ENCODE measurements at regions not wholly inside any gene's neighbourhood (a gene's known extent, or its start where the extent isn't known, plus 50 kb on each side); places are given as distances from the start of the nearest gene placed in this dataset.
A peak's percentile ranks its signal among the peaks of the same experiment; 100 is the strongest.

GRCh38 chr5:172574871-172575223 is 66.2 kb upstream of the NEURL1B start:
- H3K4me2 ChIP-seq (ENCODE audit: insufficient read depth, low read length, poor library complexity, severe bottlenecking), result no peak overlapping the region
- H3K9ac ChIP-seq (ENCODE audit: low read depth, low read length, poor library complexity), result no peak overlapping the region
- no peak overlapping the region for H3K27ac ChIP-seq (replicated peaks; ENCODE audit: low read length)
- DNase-seq (ENCODE audit: low spot score), result no peak
- peak overlapping the region; percentile 29 for H3K18ac ChIP-seq (ENCODE audit: low read length)
- H3K14ac ChIP-seq (ENCODE audit: low read length), result no peak overlapping the region
- H3K4ac ChIP-seq (ENCODE audit: low read length), result no peak overlapping the region
- no peak overlapping the region for H4K8ac ChIP-seq (ENCODE audit: low read depth, low read length)
- no peak overlapping the region for H2BK120ac ChIP-seq (ENCODE audit: low read depth, low read length)
- H2BK15ac ChIP-seq (ENCODE audit: low read length), result peak overlapping the region; percentile 30
- no peak overlapping the region for H2BK12ac ChIP-seq (ENCODE audit: low read length)
- peaks cover 29 to 34% of the 10 kb centered on the region in 2 donors for H3K4me1 ChIP-seq (ENCODE audit: control insufficient read depth in 2 of 2, insufficient read depth in 1 of 2, low read depth in 1 of 2, low read length in 2 of 2)
- no peak overlapping the region for H4K91ac ChIP-seq (ENCODE audit: low read depth, low read length, poor library complexity)
- no peak overlapping the region for H3K23ac ChIP-seq (ENCODE audit: low read depth, low read length, poor library complexity)
- peaks cover 0 to 2% of the 10 kb centered on the region in 2 donors for H3K9me3 ChIP-seq (replicated peaks in 1 of 2; ENCODE audit: control insufficient read depth in 2 of 2, insufficient read depth in 1 of 2, low read depth in 1 of 2, low read length in 2 of 2)
- H2BK5ac ChIP-seq (ENCODE audit: low read length), result peak overlapping the region; percentile 43
- no CpG with 5 or more reads among the region's 3 CpGs for WGBS, 2 donors (ENCODE audit: extremely low coverage in 2 of 2, insufficient read length in 2 of 2, insufficient replicate concordance in 1 of 2)
- H3K79me1 ChIP-seq (ENCODE audit: low read depth, low read length), result no peaks in the 10 kb centered on the region
- peaks cover 0 to 21% (median 0%) of the 10 kb centered on the region in 3 experiments for H3K27me3 ChIP-seq (ENCODE audit: control insufficient read depth in 3 of 3, insufficient read depth in 3 of 3, low read depth in 1 of 3, low read length in 3 of 3)
- H3K36me3 ChIP-seq (replicated peaks in 1 of 2; ENCODE audit: control insufficient read depth in 2 of 2, insufficient read depth in 2 of 2, low read length in 2 of 2), result no peaks in the 10 kb centered on the region
- peak overlapping the region; percentile 20 for H2AK5ac ChIP-seq (ENCODE audit: low read depth, low read length)
- H3K4me3 ChIP-seq (ENCODE audit: low read length in 2 of 2), result no peak overlapping the region
- peak overlapping the region; percentile 62 for H2AFZ ChIP-seq (ENCODE audit: low read length)

- H2BK5ac ChIP-seq (ENCODE audit: low read length), result peak overlapping the region; percentile 63
- DNase-seq (ENCODE audit: low spot score), result no peak
- H2BK15ac ChIP-seq (ENCODE audit: low read length), result no peak overlapping the region
- H3K9ac ChIP-seq (ENCODE audit: low read depth, low read length, poor library complexity), result no peak overlapping the region
- no peak overlapping the region for H3K14ac ChIP-seq (ENCODE audit: low read length)
- no peak overlapping the region for H2BK12ac ChIP-seq (ENCODE audit: low read length)
- H3K4me2 ChIP-seq (ENCODE audit: insufficient read depth, low read length, poor library complexity, severe bottlenecking), result no peak overlapping the region
- peak overlapping the region; percentile 59 for H2AK5ac ChIP-seq (ENCODE audit: low read depth, low read length)
- H3K23ac ChIP-seq (ENCODE audit: low read depth, low read length, poor library complexity), result no peak overlapping the region
- H3K4ac ChIP-seq (ENCODE audit: low read length), result no peak overlapping the region
- H4K8ac ChIP-seq (ENCODE audit: low read depth, low read length), result no peak overlapping the region
- no peak overlapping the region for H3K4me3 ChIP-seq (ENCODE audit: low read length in 2 of 2)
- peak overlapping the region; percentile 62 for H2AFZ ChIP-seq (ENCODE audit: low read length)
- H3K27me3 ChIP-seq (ENCODE audit: control insufficient read depth in 3 of 3, insufficient read depth in 3 of 3, low read depth in 1 of 3, low read length in 3 of 3), result peaks cover 0 to 21% (median 0%) of the 10 kb centered on the region in 3 experiments
- H4K91ac ChIP-seq (ENCODE audit: low read depth, low read length, poor library complexity), result no peak overlapping the region
- peak overlapping the region; percentile 83 for H3K18ac ChIP-seq (ENCODE audit: low read length)
- peaks cover 35 to 36% of the 10 kb centered on the region in 2 donors for H3K4me1 ChIP-seq (ENCODE audit: control insufficient read depth in 2 of 2, insufficient read depth in 1 of 2, low read depth in 1 of 2, low read length in 2 of 2)
- H3K79me1 ChIP-seq (ENCODE audit: low read depth, low read length), result no peaks in the 10 kb centered on the region
- H2BK120ac ChIP-seq (ENCODE audit: low read depth, low read length), result no peak overlapping the region
- H3K9me3 ChIP-seq (replicated peaks in 1 of 2; ENCODE audit: control insufficient read depth in 2 of 2, insufficient read depth in 1 of 2, low read depth in 1 of 2, low read length in 2 of 2), result peaks cover 0 to 2% of the 10 kb centered on the region in 2 donors
- no peak overlapping the region for H3K27ac ChIP-seq (replicated peaks; ENCODE audit: low read length)
- no peaks in the 10 kb centered on the region for H3K36me3 ChIP-seq (replicated peaks in 1 of 2; ENCODE audit: control insufficient read depth in 2 of 2, insufficient read depth in 2 of 2, low read length in 2 of 2)
- no CpG with 5 or more reads among the region's 12 CpGs for WGBS, 2 donors (ENCODE audit: extremely low coverage in 2 of 2, insufficient read length in 2 of 2, insufficient replicate concordance in 1 of 2)
Observed at GRCh38 chr5:172573986-172574870, 66.8 kb upstream of the NEURL1B start.

GRCh38 chr5:172573120-172573882 is 67.8 kb upstream of the NEURL1B start:
- Histone ChIP-seq H2AFZ (ENCODE audit: low read length) (no peak overlapping the region), H3K27me3 (ENCODE audit: control insufficient read depth in 3 of 3, insufficient read depth in 3 of 3, low read depth in 1 of 3, low read length in 3 of 3) (peaks cover 0 to 14% (median 0%) of the 10 kb centered on the region in 3 experiments), H2BK120ac (ENCODE audit: low read depth, low read length) (no peak overlapping the region), H3K4me2 (ENCODE audit: insufficient read depth, low read length, poor library complexity, severe bottlenecking) (no peak overlapping the region), H3K14ac (ENCODE audit: low read length) (no peak overlapping the region), H3K4me1 (ENCODE audit: control insufficient read depth in 2 of 2, insufficient read depth in 1 of 2, low read depth in 1 of 2, low read length in 2 of 2) (peaks cover 35 to 36% of the 10 kb centered on the region in 2 donors), H4K91ac (ENCODE audit: low read depth, low read length, poor library complexity) (no peak overlapping the region), H2BK5ac (ENCODE audit: low read length) (peak overlapping the region; percentile 63), H3K9ac (ENCODE audit: low read depth, low read length, poor library complexity) (no peak overlapping the region), H4K8ac (ENCODE audit: low read depth, low read length) (no peak overlapping the region), H3K9me3 (replicated peaks in 1 of 2; ENCODE audit: control insufficient read depth in 2 of 2, insufficient read depth in 1 of 2, low read depth in 1 of 2, low read length in 2 of 2) (peaks cover 0 to 2% of the 10 kb centered on the region in 2 donors), H2BK15ac (ENCODE audit: low read length) (peak overlapping the region; percentile 30), H2AK5ac (ENCODE audit: low read depth, low read length) (peak overlapping the region; percentile 59), H3K23ac (ENCODE audit: low read depth, low read length, poor library complexity) (no peak overlapping the region), H2BK12ac (ENCODE audit: low read length) (no peak overlapping the region), H3K18ac (ENCODE audit: low read length) (peak overlapping the region; percentile 73), H3K79me1 (ENCODE audit: low read depth, low read length) (no peaks in the 10 kb centered on the region), H3K4ac (ENCODE audit: low read length) (no peak overlapping the region), H3K4me3 (ENCODE audit: low read length in 2 of 2) (no peak overlapping the region), H3K36me3 (replicated peaks in 1 of 2; ENCODE audit: control insufficient read depth in 2 of 2, insufficient read depth in 2 of 2, low read length in 2 of 2) (no peaks in the 10 kb centered on the region), H3K27ac (replicated peaks; ENCODE audit: low read length) (no peak overlapping the region)
- DNase-seq (ENCODE audit: low spot score), result no peak
- WGBS, 2 donors (ENCODE audit: extremely low coverage in 2 of 2, insufficient read length in 2 of 2, insufficient replicate concordance in 1 of 2), result no CpG with 5 or more reads among the region's 13 CpGs

GRCh38 chr5:172572440-172572839 is 68.6 kb upstream of the NEURL1B start:
- H3K9me3 ChIP-seq (replicated peaks in 1 of 2; ENCODE audit: control insufficient read depth in 2 of 2, insufficient read depth in 1 of 2, low read depth in 1 of 2, low read length in 2 of 2), result peaks cover 0 to 2% of the 10 kb centered on the region in 2 donors
- WGBS, 2 donors (ENCODE audit: extremely low coverage in 2 of 2, insufficient read length in 2 of 2, insufficient replicate concordance in 1 of 2), result no CpG with 5 or more reads among the region's 3 CpGs

More at GRCh38 chr5:172572440-172572839, 68.6 kb upstream of the NEURL1B start:
- no peak overlapping the region for H3K4me3 ChIP-seq (ENCODE audit: low read length in 2 of 2)
- no peak for DNase-seq (ENCODE audit: low spot score)
- H3K14ac ChIP-seq (ENCODE audit: low read length), result no peak overlapping the region
- no peak overlapping the region for H3K4me2 ChIP-seq (ENCODE audit: insufficient read depth, low read length, poor library complexity, severe bottlenecking)
- H3K4ac ChIP-seq (ENCODE audit: low read length), result no peak overlapping the region
- no peak overlapping the region for H3K9ac ChIP-seq (ENCODE audit: low read depth, low read length, poor library complexity)
- H3K27ac ChIP-seq (replicated peaks; ENCODE audit: low read length), result no peak overlapping the region
- no peak overlapping the region for H4K8ac ChIP-seq (ENCODE audit: low read depth, low read length)
- no peaks in the 10 kb centered on the region for H3K36me3 ChIP-seq (replicated peaks in 1 of 2; ENCODE audit: control insufficient read depth in 2 of 2, insufficient read depth in 2 of 2, low read length in 2 of 2)
- no peak overlapping the region for H3K23ac ChIP-seq (ENCODE audit: low read depth, low read length, poor library complexity)
- H2AFZ ChIP-seq (ENCODE audit: low read length), result no peak overlapping the region
- no peak overlapping the region for H2BK5ac ChIP-seq (ENCODE audit: low read length)
- H3K27me3 ChIP-seq (ENCODE audit: control insufficient read depth in 3 of 3, insufficient read depth in 3 of 3, low read depth in 1 of 3, low read length in 3 of 3), result peaks cover 0 to 9% (median 0%) of the 10 kb centered on the region in 3 experiments
- H3K79me1 ChIP-seq (ENCODE audit: low read depth, low read length), result no peaks in the 10 kb centered on the region
- H4K91ac ChIP-seq (ENCODE audit: low read depth, low read length, poor library complexity), result no peak overlapping the region
- H2AK5ac ChIP-seq (ENCODE audit: low read depth, low read length), result peak overlapping the region; percentile 59
- H3K18ac ChIP-seq (ENCODE audit: low read length), result peak overlapping the region; percentile 73
- peak overlapping the region; percentile 0 for H2BK15ac ChIP-seq (ENCODE audit: low read length)
- no peak overlapping the region for H2BK12ac ChIP-seq (ENCODE audit: low read length)
- H3K4me1 ChIP-seq (ENCODE audit: control insufficient read depth in 2 of 2, insufficient read depth in 1 of 2, low read depth in 1 of 2, low read length in 2 of 2), result peaks cover 33 to 35% of the 10 kb centered on the region in 2 donors
- H2BK120ac ChIP-seq (ENCODE audit: low read depth, low read length), result no peak overlapping the region

All from neuronal stem cell (in vitro differentiated cells).